Epidermal melanocyte (primary cell): ENCODE measurements at regions not wholly inside any gene's neighbourhood (a gene's known extent, or its start where the extent isn't known, plus 50 kb on each side); places are given as distances from the start of the nearest gene placed in this dataset.

Source experiments
- DNase-seq: peaks from one replicate; pipeline ENCODE4 v3.0.0; 2011; ENCODE audit warnings: low spot score; ENCODE audit not compliant: insufficient read length

DNA sequence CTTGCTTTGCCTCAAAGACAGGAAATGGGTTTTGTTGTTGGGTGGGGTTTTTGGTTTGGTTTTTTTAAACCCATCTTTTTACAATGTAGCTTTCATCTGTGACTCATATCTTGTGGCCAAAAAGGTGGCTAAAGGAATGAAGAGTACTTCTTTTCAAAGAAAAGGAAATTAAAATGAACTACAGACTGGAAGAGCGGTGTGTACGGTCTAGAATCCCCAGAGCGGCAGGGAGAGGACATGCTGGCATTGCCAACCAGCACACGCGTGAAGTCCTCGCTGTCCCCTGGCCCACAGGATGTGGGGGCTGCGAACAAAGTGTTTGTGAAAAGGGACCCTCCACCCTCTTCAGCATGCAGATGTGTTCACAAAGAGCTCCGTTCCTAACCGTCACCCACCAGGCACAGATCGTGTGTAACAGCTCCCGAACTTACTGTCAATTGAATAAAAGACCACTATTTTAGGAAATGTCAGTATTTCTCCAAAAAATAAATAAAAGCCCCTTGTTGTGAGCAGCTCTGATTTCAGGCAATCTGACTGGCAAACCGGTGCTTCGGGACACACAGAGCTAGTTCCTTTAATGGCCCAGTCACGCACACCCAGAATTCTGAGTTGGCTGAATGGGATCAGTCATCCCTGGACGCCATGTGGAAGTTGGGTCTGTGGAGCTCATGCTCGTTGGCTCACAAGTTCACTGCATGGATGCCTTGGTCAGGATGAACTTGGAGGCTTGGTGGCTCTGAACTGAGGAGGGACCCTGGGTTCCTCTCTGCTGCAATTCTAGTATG, 602.9 kb downstream of the NPHP4 start:
- no peak for DNase-seq

GRCh38 chr1:5388622-5389021, 603.6 kb downstream of the NPHP4 start:
- DNase-seq = no peak

GRCh38 chr1:5386371-5386770, 605.9 kb downstream of the NPHP4 start:
- DNase-seq = no peak

GRCh38 chr1:5385956-5386355, 606.3 kb downstream of the NPHP4 start:
- DNase-seq = no peak

- DNase-seq = no peak
These were observed 607.0 kb downstream of the NPHP4 start for GRCh38 chr1:5385096-5385799.

DNA sequence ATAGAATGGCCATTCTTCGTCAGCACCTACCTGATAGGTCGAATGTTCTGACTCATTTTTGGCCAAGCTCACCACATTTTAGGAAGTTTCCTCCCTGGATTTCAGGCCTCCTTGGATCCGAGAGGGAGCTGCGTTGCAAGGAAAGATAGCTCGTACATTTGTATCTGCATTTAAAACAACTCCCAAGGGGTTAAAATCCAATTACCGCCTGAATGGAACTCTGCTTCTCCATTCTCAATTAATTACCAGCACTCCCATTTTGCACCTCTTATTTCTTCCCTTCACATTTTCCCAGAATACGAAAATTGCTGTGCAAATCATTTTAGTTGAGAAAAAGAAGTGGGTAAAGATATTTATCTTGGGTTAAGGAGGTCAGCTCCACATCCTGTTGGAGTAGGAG, 610.7 kb downstream of the NPHP4 start:
- no peak for DNase-seq

- DNase-seq = no peak
These were observed 613.0 kb downstream of the NPHP4 start for GRCh38 chr1:5379176-5379759.

DNA sequence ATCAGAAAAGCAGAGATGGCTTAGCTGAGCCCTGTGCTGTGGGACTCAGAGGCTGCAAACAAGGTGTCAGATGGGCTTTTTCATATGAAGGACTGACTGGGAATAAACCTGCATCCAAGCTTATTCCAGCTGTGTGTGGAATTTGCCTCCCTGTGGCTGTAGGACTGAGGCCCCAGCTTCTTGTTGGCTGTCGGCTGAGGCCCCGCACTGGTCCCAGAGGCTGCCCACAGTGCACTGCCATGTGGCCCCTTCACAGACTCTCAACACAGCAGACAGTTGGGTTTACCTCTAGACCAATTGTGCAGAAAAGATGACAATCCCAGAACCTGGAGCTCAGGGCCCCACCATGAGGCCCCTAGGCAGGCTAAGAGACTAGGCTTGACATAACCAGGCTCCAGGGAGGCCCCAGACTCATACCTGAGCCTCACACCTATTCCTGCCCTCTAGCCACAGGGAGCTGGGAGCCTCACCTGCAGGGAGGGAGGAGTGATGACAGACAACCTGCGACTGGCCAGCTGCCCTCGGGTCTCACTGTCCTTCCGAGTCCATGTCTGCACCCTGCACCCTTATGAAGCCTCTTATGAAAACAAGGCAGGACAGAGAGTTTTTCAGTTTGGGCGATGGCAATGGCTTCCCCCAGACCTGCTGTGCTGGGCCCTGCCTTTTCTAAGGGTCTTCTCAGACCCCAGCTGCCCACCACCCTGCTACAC, 615.5 kb downstream of the NPHP4 start:
- DNase-seq = no peak

DNA sequence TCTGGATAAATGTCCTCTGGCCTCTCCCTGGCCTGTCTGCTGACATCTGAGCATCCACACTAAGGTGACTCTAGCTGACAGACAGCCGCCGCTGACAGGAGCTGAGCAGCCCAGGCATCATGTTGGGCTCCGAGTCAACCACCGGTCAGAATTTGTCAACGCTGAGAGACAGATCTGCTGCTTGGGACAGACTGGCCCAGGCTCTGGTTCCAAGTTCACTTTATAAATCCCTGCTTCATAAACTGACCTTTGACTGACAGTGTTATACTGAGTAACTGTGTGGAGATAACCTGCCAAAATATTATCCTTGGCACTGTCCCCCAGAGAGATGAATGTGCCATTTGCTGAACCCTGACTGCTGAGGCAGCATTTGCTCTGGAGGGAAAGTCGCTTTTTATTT, 616.7 kb downstream of the NPHP4 start:
- DNase-seq = no peak

DNA sequence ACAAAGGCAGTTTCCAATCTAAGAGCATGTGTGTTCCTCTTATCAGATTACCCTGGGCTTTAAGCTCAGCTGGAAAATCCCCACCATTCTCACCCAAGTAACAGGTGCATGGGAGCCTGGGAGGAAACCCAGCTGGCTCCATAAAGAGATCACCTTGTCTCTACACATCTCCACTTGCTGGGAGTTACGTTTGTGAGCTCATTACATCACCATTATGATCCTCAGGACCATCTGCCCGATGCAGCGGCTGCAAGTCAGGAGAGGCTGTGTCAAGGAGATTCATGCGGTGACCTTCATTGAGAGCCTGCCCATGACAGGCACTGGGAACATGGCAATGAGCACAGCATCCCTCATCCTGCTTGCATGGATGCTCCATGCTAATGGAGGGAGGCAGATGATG, 618.0 kb downstream of the NPHP4 start:
- no peak for DNase-seq

- no peak for DNase-seq
These were observed 618.9 kb downstream of the NPHP4 start for GRCh38 chr1:5373281-5373680.

DNA sequence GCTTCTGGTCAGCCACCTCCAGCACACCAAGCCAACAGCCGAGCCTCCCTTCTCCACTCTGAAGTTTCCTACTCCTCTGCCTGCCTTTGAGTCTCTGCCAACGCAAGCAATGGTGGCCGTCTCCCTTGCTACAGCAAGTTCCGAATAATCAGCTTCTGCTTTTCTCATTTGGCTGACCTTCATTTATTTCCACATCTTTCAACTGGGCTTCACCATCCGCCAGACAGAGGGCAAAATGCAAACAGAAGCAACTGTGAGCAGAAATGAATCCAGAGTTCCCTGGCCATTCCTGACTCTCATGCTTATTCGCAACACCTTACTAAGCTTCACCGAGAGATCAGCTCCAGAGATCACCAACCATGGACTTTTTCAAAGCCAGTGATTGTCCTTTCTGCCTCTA, 621.0 kb downstream of the NPHP4 start:
- DNase-seq = no peak

DNA sequence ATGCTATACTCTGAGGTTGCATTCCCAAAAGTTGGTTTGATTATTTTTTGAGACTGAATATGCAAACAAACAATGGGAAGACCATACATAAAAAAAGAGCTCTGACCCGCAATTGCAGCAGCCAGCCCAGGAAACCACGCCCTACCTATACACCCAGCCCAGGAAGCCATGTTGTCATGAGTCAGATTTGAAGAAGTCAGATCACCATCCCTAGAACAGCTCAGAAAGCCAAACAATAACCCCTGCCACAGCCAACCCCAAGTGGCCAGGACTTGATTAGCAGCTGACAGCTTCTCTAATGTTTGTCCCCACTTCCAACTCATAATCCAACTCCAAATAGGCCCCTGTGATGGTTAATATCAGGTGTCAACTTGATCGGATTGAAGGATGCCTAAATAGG, 621.9 kb downstream of the NPHP4 start:
- no peak for DNase-seq

DNA sequence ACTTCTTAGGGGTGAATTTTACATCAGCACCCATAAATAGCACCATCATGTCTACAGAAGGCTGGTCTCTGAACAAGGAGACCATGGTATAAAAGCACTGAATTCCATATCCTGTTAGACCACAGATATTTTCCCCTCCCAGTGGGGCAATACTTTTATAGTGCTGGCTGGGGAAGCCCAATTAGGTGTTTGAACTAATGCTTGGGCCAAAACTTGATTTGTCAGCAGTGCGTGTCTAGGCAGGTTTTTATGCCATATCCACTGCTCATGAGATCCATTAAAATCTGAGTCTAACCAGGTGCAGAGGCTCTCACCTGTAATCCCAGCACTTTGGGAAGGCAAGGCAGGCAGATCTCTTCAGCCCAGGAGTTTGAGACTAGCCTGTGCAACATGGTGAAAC, 623.0 kb downstream of the NPHP4 start:
- no peak for DNase-seq

DNA sequence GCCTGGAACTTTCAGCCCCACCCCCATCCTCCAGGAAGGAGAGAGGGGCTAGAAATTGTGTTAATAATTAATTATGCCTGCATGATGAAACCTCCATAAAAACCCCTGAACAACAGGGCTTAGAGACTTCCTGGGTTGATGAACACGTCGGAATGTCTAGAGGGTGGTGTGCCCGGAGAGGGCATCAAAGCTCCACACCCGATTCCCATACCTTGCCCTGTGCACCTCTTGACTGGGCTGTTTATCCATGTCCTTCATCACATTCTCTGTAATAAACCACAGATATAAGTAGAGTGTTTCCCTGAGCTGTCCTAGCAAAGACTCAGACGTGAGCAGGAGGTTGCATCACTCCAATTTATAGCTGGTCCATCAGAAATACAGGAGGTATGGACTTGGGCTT, 624.0 kb downstream of the NPHP4 start:
- DNase-seq = no peak

GRCh38 chr1:5367306-5367705, 624.9 kb downstream of the NPHP4 start:
- no peak for DNase-seq

- no peak for DNase-seq
These were observed 626.5 kb downstream of the NPHP4 start for GRCh38 chr1:5365751-5366150.

DNA sequence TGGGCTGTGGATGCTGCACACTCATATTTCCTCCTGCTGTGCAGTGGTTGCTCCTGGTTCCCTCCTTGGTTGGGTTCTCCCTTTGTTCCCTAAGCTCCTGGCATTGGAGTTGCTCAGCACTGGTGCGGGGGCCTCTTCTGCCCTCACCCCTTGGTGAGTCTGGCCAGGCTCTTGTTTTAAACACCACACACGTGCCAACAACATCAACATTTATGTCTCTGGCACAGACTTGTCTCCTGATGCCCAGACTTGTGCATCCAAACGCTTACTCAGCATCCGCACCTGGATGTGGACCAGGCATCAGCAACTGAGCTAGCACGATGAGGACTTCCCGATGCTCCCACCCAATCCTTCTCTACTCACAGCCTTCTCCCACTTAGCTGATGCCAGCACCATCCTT, 627.6 kb downstream of the NPHP4 start:
- DNase-seq = no peak

GRCh38 chr1:5354681-5355080, 637.5 kb downstream of the NPHP4 start:
- DNase-seq = no peak

DNA sequence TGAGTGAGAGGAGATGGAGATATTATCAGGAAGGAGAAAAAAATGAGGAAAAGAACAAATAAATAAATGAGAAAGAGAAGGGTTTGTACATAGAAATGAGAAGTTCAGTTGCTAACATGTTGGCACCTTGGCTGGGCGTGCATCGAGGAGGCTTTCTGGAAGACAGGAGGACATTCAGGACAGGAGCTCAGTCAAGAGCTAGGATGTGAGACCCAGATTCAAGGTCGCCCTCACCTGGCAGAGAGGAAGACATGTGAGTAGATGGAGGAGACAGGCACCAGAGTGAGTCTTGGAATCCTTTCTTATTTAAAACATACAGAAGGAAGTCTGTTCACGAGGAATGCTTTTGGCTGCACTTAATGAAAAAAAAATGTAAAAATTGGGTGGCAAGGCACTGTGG, 640.9 kb downstream of the NPHP4 start:
- no peak for DNase-seq

- DNase-seq = no peak
These were observed 642.7 kb downstream of the NPHP4 start for GRCh38 chr1:5349526-5349925.
